PC-9 (cell line): ENCODE measurements at regions not wholly inside any gene's neighbourhood (a gene's known extent, or its start where the extent isn't known, plus 50 kb on each side); places are given as distances from the start of the nearest gene placed in this dataset.

Source experiments
- BruUV-seq: library from RNA; stranded (reverse); fragments of 400-500 nt; replicated peaks from 2 replicates; lab custom pipeline; 2021; lab: Mats Ljungman, UMichigan
- CTCF ChIA-PET: fragments of 300-600 bp; sonication (Branson Sonifier 250); formaldehyde crosslinking; loops from one replicate; lab custom pipeline; 2022; ENCODE audit warnings: antibody characterized with exemption; lab: Charles Lee
- POLR2A ChIA-PET: fragments of 300-600 bp; sonication (Branson Sonifier 250); formaldehyde crosslinking; loops from one replicate; lab custom pipeline; 2022; ENCODE audit warnings: antibody characterized with exemption; ENCODE audit not compliant: unreplicated experiment; lab: Charles Lee
- DNase-seq, 2 experiments: peaks; one replicate each; pipeline versions ENCODE4 v3.0.0 to v3.0.0-alpha.2; 2015 to 2022; ENCODE audit warnings: mixed read lengths in 1 of 2
- H2AFZ ChIP-seq: fragments of 200-600 bp; sonication (generic); 2 replicates; pipeline ENCODE4 v1.8.1; 2017; ENCODE audit warnings: antibody characterized with exemption
- H3F3A ChIP-seq: fragments of 200-600 bp; sonication (generic); 2 replicates; pipeline ENCODE4 v1.8.1; 2017; ENCODE audit warnings: antibody characterized with exemption, mild to moderate bottlenecking, low read depth; ENCODE audit not compliant: insufficient read depth
- H3K27ac ChIP-seq: fragments of 200-600 bp; sonication (generic); 2 replicates; pipeline ENCODE4 v1.6.1; 2016; ENCODE audit warnings: mixed run types
- H3K27me3 ChIP-seq: fragments of 200-600 bp; sonication (generic); 2 replicates; pipeline ENCODE4 v1.6.1; 2016; ENCODE audit warnings: low read depth, mixed run types; ENCODE audit not compliant: insufficient read depth
- H3K36me3 ChIP-seq: fragments of 200-600 bp; sonication (generic); 2 replicates; pipeline ENCODE4 v1.6.1; 2016; ENCODE audit warnings: low read depth, mixed run types
- H3K4me1 ChIP-seq: fragments of 200-600 bp; sonication (generic); replicated peaks from 2 replicates; pipeline ENCODE4 v1.6.1; 2016; ENCODE audit warnings: mixed run types; ENCODE audit not compliant: insufficient read depth
- H3K4me2 ChIP-seq: fragments of 200-600 bp; sonication (generic); 2 replicates; pipeline ENCODE4 v1.6.1; 2017; ENCODE audit warnings: mixed run types
- H3K4me3 ChIP-seq: fragments of 200-600 bp; sonication (generic); 2 replicates; pipeline ENCODE4 v1.6.1; 2016; ENCODE audit warnings: mixed run types
- H3K79me2 ChIP-seq: fragments of 200-600 bp; sonication (generic); 2 replicates; pipeline ENCODE4 v1.6.1; 2017; ENCODE audit warnings: low read depth, mixed run types
- H3K9me2 ChIP-seq: fragments of 200-600 bp; sonication (generic); 2 replicates; pipeline ENCODE4 v1.8.1; 2017; ENCODE audit warnings: mild to moderate bottlenecking; ENCODE audit not compliant: insufficient read depth
- H3K9me3 ChIP-seq: fragments of 200-600 bp; sonication (generic); 2 replicates; pipeline ENCODE4 v1.8.1; 2016; ENCODE audit warnings: low read depth; ENCODE audit not compliant: insufficient read depth
- H4K20me1 ChIP-seq: fragments of 200-600 bp; sonication (generic); 2 replicates; pipeline ENCODE4 v1.8.1; 2017; ENCODE audit not compliant: insufficient read depth
- CTCF ChIP-seq: fragments of 200-600 bp; sonication (generic); conservative IDR thresholded peaks from 2 replicates; pipeline ENCODE4 v1.6.1; 2017; ENCODE audit warnings: mixed run types, antibody characterized with exemption, mild to moderate bottlenecking, moderate library complexity
- EZH2 ChIP-seq: fragments of 200-600 bp; sonication (generic); IDR thresholded peaks from 2 replicates; pipeline ENCODE4 v1.8.0; 2017; ENCODE audit warnings: antibody characterized with exemption, low read depth
- intact Hi-C: fragments of 100-400 bp; cut with micrococcal nuclease; formaldehyde crosslinking; loops from one replicate; pipeline ENCODE4 v1.10.0; 2022; ENCODE audit not compliant: unreplicated experiment

GRCh38 chr16:50942143-50942542, 200.3 kb downstream of the CYLD start:
- TF ChIP-seq CTCF (no peak), EZH2 (no peak)
- peaks cover 61% of the 10 kb centered on the region for H3K27me3 ChIP-seq
- no peak overlapping the region for H3K27ac ChIP-seq
- POLR2A ChIA-PET, result no interaction called here
- H3K4me3 ChIP-seq, result no peak overlapping the region
- no peak overlapping the region for H3K4me2 ChIP-seq
- CTCF ChIA-PET, result no interaction called here
- H3K79me2 ChIP-seq, result no peaks in the 10 kb centered on the region
- H3K4me1 ChIP-seq, result no peaks in the 10 kb centered on the region
- no peak overlapping the region for H2AFZ ChIP-seq
- H3K9me3 ChIP-seq, result no peaks in the 10 kb centered on the region
- intact Hi-C loops, result no loop called here
- H3K9me2 ChIP-seq, result no peaks in the 10 kb centered on the region
- no peaks in the 10 kb centered on the region for H3F3A ChIP-seq
- DNase-seq, result no peak
- H3K36me3 ChIP-seq, result no peaks in the 10 kb centered on the region
- no peaks in the 10 kb centered on the region for H4K20me1 ChIP-seq
- no TSS peak for BruUV-seq

GRCh38 chr16:50941681-50942080, 199.8 kb downstream of the CYLD start:
- no peaks in the 10 kb centered on the region for H3K36me3 ChIP-seq
- H3K79me2 ChIP-seq, result no peaks in the 10 kb centered on the region
- no peaks in the 10 kb centered on the region for H3K4me1 ChIP-seq
- H3K9me2 ChIP-seq, result no peaks in the 10 kb centered on the region
- no TSS peak for BruUV-seq
- TF ChIP-seq EZH2 (no peak), CTCF (no peak)
- H3K4me3 ChIP-seq, result no peak overlapping the region
- ChIA-PET POLR2A (no interaction called here), CTCF (no interaction called here)
- peaks cover 62% of the 10 kb centered on the region for H3K27me3 ChIP-seq
- H3K9me3 ChIP-seq, result no peaks in the 10 kb centered on the region
- H3F3A ChIP-seq, result no peaks in the 10 kb centered on the region
- no peak overlapping the region for H2AFZ ChIP-seq
- intact Hi-C loops, result no loop called here
- no peak for DNase-seq
- no peak overlapping the region for H3K27ac ChIP-seq
- H3K4me2 ChIP-seq, result no peak overlapping the region
- H4K20me1 ChIP-seq, result no peaks in the 10 kb centered on the region

- intact Hi-C loops, result no loop called here
- H3F3A ChIP-seq, result no peaks in the 10 kb centered on the region
- H3K4me2 ChIP-seq, result no peak overlapping the region
- H4K20me1 ChIP-seq, result no peaks in the 10 kb centered on the region
- no peak overlapping the region for H2AFZ ChIP-seq
- no peak overlapping the region for H3K4me3 ChIP-seq
- no peaks in the 10 kb centered on the region for H3K9me2 ChIP-seq
- POLR2A ChIA-PET, result no interaction called here
- H3K27me3 ChIP-seq, result peaks cover 63% of the 10 kb centered on the region
- no peaks in the 10 kb centered on the region for H3K4me1 ChIP-seq
- H3K36me3 ChIP-seq, result no peaks in the 10 kb centered on the region
- DNase-seq, result no peak
- BruUV-seq, result no TSS peak
- TF ChIP-seq CTCF, result no peak
- no peak for TF ChIP-seq EZH2
- no peaks in the 10 kb centered on the region for H3K79me2 ChIP-seq
- H3K27ac ChIP-seq, result no peak overlapping the region
- H3K9me3 ChIP-seq, result no peaks in the 10 kb centered on the region
- CTCF ChIA-PET, result no interaction called here
Observed at GRCh38 chr16:50940275-50940854, 198.5 kb downstream of the CYLD start.
